OCI-LY1 (cell line): ENCODE measurements at regions not wholly inside any gene's neighbourhood (a gene's known extent, or its start where the extent isn't known, plus 50 kb on each side); places are given as distances from the start of the nearest gene placed in this dataset.

Experiments used
- EZH2 ChIP-seq: fragments of 200-600 bp; sonication (generic), shearing (Covaris generic); IDR thresholded peaks from 2 replicates; pipeline ENCODE4 v1.8.0; 2017; ENCODE audit warnings: borderline replicate concordance, mixed run types, mild to moderate bottlenecking, antibody characterized with exemption, low read length, moderate library complexity, mixed read lengths
- TF ChIP-seq, protein P1 (sequence below): fragments of 200-600 bp; sonication (generic), shearing (Covaris generic); IDR thresholded peaks from 2 replicates; pipeline ENCODE4 v1.5.1; 2017; ENCODE audit warnings: mild to moderate bottlenecking, antibody characterized with exemption, low read length, moderate library complexity, mixed read lengths

DNA sequence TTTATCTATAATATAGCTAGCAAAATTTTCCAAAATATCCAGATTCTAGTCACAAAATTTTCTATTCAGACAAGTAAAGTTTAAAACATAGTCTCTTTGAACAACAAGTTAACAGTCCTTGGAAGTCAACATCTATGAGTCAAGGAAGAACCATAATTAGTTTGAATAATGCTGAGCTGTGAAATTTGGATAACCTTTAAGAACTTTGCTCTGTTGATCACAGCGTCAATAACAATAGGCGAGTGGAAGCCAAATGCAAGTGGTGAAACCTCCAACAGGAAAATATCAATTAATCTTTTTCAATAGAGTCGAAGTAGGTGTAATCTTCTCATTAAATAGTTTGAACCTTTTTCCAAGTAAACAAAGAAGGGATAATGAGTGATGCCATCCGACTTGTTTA, 466.6 kb downstream of the FOXG1 start:
- TF ChIP-seq, protein P1, sequence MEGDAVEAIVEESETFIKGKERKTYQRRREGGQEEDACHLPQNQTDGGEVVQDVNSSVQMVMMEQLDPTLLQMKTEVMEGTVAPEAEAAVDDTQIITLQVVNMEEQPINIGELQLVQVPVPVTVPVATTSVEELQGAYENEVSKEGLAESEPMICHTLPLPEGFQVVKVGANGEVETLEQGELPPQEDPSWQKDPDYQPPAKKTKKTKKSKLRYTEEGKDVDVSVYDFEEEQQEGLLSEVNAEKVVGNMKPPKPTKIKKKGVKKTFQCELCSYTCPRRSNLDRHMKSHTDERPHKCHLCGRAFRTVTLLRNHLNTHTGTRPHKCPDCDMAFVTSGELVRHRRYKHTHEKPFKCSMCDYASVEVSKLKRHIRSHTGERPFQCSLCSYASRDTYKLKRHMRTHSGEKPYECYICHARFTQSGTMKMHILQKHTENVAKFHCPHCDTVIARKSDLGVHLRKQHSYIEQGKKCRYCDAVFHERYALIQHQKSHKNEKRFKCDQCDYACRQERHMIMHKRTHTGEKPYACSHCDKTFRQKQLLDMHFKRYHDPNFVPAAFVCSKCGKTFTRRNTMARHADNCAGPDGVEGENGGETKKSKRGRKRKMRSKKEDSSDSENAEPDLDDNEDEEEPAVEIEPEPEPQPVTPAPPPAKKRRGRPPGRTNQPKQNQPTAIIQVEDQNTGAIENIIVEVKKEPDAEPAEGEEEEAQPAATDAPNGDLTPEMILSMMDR: no peak
- TF ChIP-seq EZH2: no peak
